ENCODE measurements at regions not wholly inside any gene's neighbourhood (a gene's known extent, or its start where the extent isn't known, plus 50 kb on each side); places are given as distances from the start of the nearest gene placed in this dataset.
"Not testable (repeated sequence)": the region's sequence is repeated elsewhere in the genome, so short reads cannot be mapped to it uniquely, and the experiment has no call there.

GRCh38 chr1:194485432-194485831 lies 1299.0 kb upstream of the B3GALT2 start:
- DNase-seq: no peak

- DNase-seq: no peak
Observed at GRCh38 chr1:194478731-194479130, 1292.3 kb upstream of the B3GALT2 start.

DNA sequence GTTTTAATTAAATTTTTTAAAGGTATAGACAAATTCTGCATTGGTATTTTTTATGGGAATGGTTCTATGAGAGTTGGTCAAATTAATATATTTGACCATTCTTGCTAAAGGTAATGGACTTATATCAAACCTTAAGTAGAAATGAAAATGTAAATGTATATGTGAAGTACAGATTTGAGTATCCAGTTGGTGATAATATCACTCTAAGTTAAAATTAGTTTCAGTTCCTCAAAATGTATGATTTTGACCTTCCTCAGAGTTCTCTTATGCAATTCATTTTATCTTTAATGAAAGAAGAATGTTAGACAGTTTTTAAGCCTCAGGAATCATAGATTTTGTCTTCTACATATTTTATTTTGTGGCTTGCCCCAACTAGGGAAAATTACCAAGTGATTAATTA lies 1291.5 kb upstream of the B3GALT2 start:
- DNase-seq: no peak

DNA sequence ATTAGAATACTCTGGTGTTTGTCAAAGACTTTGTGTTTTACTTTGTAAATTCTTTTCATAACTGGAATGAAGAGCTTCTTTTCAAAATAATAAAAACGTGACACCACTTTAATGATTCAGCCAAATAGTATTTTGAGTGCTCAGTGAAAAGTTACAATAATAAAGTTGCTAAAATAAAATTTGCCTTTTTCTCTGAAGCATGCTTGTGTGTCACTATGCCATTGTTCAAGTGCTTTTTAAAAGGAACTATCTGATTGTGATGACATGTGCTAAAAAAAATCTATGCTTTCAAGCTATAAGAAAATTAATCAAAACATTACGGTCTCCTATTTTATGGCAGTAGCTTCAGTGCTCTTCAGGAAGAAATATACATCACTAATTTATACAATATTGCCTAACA lies 1290.5 kb upstream of the B3GALT2 start:
- no peak for DNase-seq

- no peak for DNase-seq
Observed at GRCh38 chr1:194476351-194476750, 1289.9 kb upstream of the B3GALT2 start.

- DNase-seq: no peak
Observed at GRCh38 chr1:194474701-194475100, 1288.3 kb upstream of the B3GALT2 start.

DNA sequence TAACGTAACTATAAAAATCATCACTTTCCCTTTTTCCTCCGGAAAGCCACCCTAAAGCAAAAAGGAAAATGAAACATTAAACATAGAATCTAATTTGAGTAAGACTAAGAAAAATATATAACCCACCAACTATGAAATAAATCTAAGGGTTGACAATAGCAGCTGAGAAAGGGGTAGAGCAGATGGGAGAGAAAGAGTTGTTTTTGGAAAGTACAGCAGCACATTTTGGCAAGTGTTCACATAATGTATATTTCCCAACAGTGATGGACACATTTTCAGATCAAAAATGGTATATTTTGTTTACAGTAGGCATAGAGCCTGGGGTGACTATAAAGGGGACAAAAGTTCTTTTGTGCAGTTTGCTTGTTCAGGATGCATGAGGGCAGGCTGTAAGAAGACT lies 1287.4 kb upstream of the B3GALT2 start:
- DNase-seq: no peak

GRCh38 chr1:194469282-194469681 lies 1282.9 kb upstream of the B3GALT2 start:
- no peak for DNase-seq

GRCh38 chr1:194466706-194467105 lies 1280.3 kb upstream of the B3GALT2 start:
- DNase-seq: no peak

- DNase-seq: no peak
Observed at GRCh38 chr1:194447636-194448035, 1261.2 kb upstream of the B3GALT2 start.

GRCh38 chr1:194445244-194445643 lies 1258.8 kb upstream of the B3GALT2 start:
- DNase-seq: no peak

GRCh38 chr1:194442901-194443575 lies 1256.6 kb upstream of the B3GALT2 start:
- DNase-seq: no peak

DNA sequence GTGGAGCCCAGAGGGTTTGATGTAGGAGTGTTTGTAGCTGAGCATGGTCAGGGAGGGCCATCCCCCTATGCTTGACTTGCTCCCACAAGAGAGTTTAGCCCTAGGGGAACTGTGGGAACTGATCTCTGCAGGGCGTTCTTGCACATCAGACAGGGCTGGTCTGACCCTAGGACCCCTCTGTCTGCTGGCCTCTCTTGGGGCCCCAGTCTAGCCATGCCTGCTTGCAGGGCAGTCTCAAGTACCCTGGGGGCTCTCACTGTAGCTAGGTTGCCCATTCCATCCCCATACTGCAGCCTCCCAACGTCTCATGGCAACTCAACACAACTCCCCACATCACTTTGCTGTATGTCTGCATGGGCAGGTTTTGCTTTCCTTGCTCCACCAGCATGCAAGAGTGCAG lies 1250.7 kb upstream of the B3GALT2 start:
- DNase-seq: no peak

DNA sequence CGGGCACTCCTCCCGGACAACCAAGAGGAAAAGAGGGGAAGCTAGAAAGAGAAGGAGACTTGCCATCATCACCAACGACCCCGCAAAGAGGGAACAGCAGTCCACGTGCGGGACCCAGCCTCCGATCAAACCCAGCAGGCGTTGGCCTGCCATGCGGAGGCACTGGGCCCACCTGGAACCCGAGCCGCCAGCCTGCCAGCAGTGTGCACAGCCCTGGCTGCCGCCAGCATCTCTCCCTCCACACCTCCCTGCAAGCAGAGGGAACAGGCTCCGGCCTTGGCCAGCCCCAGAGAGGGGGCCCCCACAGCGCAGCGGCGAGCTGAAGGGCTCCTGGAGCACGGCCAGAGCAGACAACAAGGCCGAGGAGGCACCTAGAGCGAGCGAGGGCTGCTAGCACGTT lies 1244.7 kb upstream of the B3GALT2 start:
- no peak for DNase-seq

DNA sequence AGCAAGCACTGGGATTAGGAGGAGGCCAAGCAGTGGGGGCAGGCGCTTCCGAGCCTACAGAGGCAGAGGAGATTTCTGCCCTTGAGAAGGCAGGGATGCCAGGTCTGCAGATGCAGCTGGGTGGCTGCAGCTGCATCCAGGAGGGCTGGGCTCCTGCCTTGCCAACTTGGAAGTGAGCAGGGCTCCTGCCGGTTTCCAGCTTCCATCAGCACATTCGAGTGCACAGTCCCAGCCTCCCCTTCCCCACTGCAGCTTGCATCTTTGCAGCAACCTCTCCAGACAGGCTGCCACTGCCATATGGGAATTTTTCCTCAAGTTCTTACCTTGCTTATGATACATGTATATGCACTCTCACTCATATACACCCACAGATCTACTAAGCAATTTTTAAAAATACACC lies 1234.3 kb upstream of the B3GALT2 start:
- DNase-seq: no peak

DNA sequence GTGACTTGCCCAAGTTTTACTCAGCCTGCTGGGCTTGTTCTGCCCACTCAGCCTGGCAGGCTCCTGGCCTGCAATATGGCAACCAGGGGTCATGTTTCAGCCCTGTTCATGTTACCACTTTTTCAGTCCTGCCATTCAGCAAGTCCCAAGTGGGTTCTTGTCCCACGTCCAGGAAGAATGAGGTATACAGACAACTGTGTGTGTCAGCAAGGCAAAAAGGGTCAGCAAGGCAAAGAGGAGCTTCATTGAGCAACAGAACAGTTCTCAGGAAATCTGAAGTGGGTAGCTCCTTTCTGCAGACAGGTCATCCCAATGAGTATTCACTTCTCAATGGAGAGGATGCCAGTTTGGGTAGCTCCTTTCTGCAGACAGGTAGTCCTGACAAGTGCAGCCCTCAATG lies 1233.3 kb upstream of the B3GALT2 start:
- no peak for DNase-seq

GRCh38 chr1:194410756-194411155 lies 1224.3 kb upstream of the B3GALT2 start:
- no peak for DNase-seq

DNA sequence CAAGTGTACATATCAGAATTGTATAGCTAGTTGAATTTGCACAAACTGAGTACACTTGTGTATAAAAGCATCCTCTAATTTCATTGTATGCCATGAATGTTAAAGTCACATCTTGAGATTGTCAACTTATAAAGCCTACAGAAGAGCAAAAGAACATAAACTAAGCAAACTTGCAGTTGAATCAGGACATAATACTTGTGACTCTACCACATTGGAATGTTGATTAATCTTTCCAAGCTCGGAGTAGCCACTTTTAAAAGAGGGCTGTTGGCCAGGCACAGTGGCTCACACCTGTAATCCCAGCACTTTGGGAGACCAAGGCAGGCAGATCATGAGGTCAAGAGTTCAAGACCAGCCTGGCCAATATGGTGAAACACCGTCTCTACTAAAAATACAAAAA lies 1220.8 kb upstream of the B3GALT2 start:
- DNase-seq: not testable (repeated sequence)

DNA sequence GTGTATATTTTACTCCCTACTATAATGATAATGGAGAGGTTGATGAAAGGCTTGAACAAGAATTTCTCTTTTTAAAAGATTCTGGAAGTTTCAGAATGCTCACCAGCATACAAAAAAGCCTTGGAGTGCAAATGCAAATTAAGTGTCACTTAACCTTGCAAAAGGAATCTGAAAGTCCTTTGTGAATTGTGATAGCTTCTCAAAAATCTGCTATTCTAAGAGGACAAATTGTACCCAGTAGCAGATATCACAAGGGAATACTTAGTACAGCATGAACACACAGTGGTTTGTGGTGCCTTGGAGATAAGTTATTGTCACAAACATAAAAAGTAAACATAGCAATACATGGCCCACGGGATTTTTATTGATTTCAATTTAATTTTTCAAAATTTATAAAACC lies 1208.3 kb upstream of the B3GALT2 start:
- DNase-seq: no peak

- DNase-seq: no peak
Observed at GRCh38 chr1:194387531-194387930, 1201.1 kb upstream of the B3GALT2 start.

GRCh38 chr1:194378517-194378916 lies 1192.1 kb upstream of the B3GALT2 start:
- DNase-seq: no peak

GRCh38 chr1:194374649-194375048 lies 1188.2 kb upstream of the B3GALT2 start:
- no peak for DNase-seq

- DNase-seq: no peak
Observed at GRCh38 chr1:194372266-194372665, 1185.9 kb upstream of the B3GALT2 start.

GRCh38 chr1:194369622-194370021 lies 1183.2 kb upstream of the B3GALT2 start:
- DNase-seq: no peak

DNA sequence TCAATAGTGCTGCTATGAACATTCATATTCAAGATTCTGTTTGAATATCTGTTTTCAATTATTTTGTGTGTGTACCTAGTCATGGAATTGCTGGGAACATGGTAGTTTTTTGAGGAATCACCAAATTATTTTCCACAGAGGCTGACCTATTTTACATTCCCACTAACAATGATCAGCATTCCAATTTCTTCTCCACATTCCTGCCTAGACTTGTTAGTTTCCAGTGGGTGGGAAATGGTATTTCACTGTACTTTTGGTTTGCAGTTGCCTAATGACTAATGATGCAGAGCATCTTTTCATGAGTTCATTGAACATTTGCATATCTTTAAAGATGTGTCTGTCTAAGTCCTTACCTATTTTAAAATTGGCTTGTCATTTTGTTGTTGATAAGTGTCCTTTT lies 1182.6 kb upstream of the B3GALT2 start:
- DNase-seq: no peak
